ENCODE measurements at regions not wholly inside any gene's neighbourhood (a gene's known extent, or its start where the extent isn't known, plus 50 kb on each side); places are given as distances from the start of the nearest gene placed in this dataset.

GRCh38 chr6:19087296-19087695 lies 700.1 kb downstream of the RNF144B start:
- no peak overlapping the region for H3K4me3 ChIP-seq (ENCODE audit: low read length)
- no peak overlapping the region for H3K27ac ChIP-seq (ENCODE audit: low read depth, low read length)

GRCh38 chr6:19087897-19088296 lies 700.7 kb downstream of the RNF144B start:
- Histone ChIP-seq H3K27ac (ENCODE audit: low read depth, low read length) (no peak overlapping the region), H3K9ac (ENCODE audit: low read length) (no peak overlapping the region), H3K36me3 (ENCODE audit: control insufficient read depth, insufficient read depth, low read length) (no peaks in the 10 kb centered on the region), H3K27me3 (ENCODE audit: control insufficient read depth, insufficient read depth, low read length) (no peaks in the 10 kb centered on the region), H3K4me3 (ENCODE audit: low read length) (no peak overlapping the region), H3K4me1 (ENCODE audit: control insufficient read depth, insufficient read depth, low read length) (no peaks in the 10 kb centered on the region)

More at GRCh38 chr6:19087296-19087695, 700.1 kb downstream of the RNF144B start:
- Histone ChIP-seq H3K9ac (ENCODE audit: low read length) (no peak overlapping the region), H3K4me1 (ENCODE audit: control insufficient read depth, insufficient read depth, low read length) (no peaks in the 10 kb centered on the region), H3K36me3 (ENCODE audit: control insufficient read depth, insufficient read depth, low read length) (no peaks in the 10 kb centered on the region), H3K27me3 (ENCODE audit: control insufficient read depth, insufficient read depth, low read length) (no peaks in the 10 kb centered on the region)

GRCh38 chr6:19100752-19101151 lies 713.6 kb downstream of the RNF144B start:
- Histone ChIP-seq H3K27me3 (ENCODE audit: control insufficient read depth, insufficient read depth, low read length) (no peaks in the 10 kb centered on the region), H3K4me1 (ENCODE audit: control insufficient read depth, insufficient read depth, low read length) (no peaks in the 10 kb centered on the region), H3K4me3 (ENCODE audit: low read length) (no peak overlapping the region), H3K36me3 (ENCODE audit: control insufficient read depth, insufficient read depth, low read length) (no peaks in the 10 kb centered on the region), H3K27ac (ENCODE audit: low read depth, low read length) (no peak overlapping the region), H3K9ac (ENCODE audit: low read length) (no peak overlapping the region)

DNA sequence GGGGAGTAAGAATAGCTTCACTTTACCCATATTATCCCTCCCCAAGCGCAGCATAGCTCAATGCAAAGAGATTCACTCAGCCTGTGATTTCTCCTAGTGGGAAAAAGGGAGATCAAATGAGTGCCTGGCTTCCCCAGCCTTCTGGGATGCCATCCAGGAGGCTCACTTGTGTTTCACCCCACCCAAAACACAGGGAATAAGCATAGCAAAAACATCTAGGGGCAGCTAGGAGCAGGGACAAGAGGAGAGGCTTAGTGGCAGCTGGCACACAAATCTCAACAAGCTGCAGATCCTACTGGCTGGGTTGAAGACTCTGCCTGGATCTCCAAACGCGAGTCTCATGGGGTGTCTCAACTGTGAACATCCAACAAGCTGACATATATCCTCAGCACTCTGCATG lies 715.8 kb downstream of the RNF144B start:
- Histone ChIP-seq H3K27me3 (ENCODE audit: control insufficient read depth, insufficient read depth, low read length) (no peaks in the 10 kb centered on the region), H3K27ac (ENCODE audit: low read depth, low read length) (no peak overlapping the region), H3K4me1 (ENCODE audit: control insufficient read depth, insufficient read depth, low read length) (no peaks in the 10 kb centered on the region), H3K4me3 (ENCODE audit: low read length) (no peak overlapping the region), H3K9ac (ENCODE audit: low read length) (no peak overlapping the region), H3K36me3 (ENCODE audit: control insufficient read depth, insufficient read depth, low read length) (no peaks in the 10 kb centered on the region)

DNA sequence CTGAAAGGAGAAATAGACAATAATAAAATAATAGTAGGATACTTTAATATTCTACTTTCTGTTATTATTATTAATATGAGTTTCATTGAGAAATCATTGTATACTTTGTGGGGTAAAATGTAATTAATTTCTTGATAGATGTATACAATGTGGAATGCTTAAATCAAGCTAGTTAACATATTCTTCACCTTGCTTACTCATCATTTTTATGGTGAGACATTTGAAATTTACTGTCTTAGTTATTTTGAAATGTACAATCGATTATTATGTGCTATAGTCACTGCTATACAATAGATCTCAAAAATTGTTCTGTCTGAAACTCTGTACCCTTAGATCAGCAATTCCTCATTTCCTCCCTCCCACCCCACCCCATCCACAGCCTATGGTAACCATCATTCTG lies 720.3 kb downstream of the RNF144B start:
- Histone ChIP-seq H3K36me3 (ENCODE audit: control insufficient read depth, insufficient read depth, low read length) (no peaks in the 10 kb centered on the region), H3K4me3 (ENCODE audit: low read length) (no peak overlapping the region), H3K27ac (ENCODE audit: low read depth, low read length) (no peak overlapping the region), H3K9ac (ENCODE audit: low read length) (no peak overlapping the region), H3K4me1 (ENCODE audit: control insufficient read depth, insufficient read depth, low read length) (no peaks in the 10 kb centered on the region), H3K27me3 (ENCODE audit: control insufficient read depth, insufficient read depth, low read length) (no peaks in the 10 kb centered on the region)

DNA sequence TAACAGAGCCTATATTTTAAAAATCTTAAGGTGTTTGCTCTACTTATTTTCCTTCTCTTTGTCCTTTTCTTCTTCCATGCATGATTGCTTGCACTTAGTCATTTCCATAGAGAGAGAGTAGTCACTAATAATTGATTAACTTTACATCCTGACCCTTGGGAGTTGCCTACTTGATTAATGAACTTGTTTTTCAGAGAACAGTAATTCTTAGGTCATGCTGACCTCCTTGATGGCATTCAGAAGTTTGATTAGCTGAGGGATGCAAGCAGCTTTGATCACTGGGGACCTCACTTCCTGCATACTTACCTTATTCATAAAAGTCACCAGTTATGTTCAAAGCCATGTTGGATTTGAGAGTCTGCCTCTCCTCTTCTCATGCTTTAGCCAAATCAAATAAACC lies 715.6 kb upstream of the ID4 start:
- H3K27ac ChIP-seq (ENCODE audit: low read depth, low read length) = no peak overlapping the region
- no peaks in the 10 kb centered on the region for H3K27me3 ChIP-seq (ENCODE audit: control insufficient read depth, insufficient read depth, low read length)
- H3K36me3 ChIP-seq (ENCODE audit: control insufficient read depth, insufficient read depth, low read length) = no peaks in the 10 kb centered on the region
- no peak overlapping the region for H3K9ac ChIP-seq (ENCODE audit: low read length)
- H3K4me1 ChIP-seq (ENCODE audit: control insufficient read depth, insufficient read depth, low read length) = no peaks in the 10 kb centered on the region
- H3K4me3 ChIP-seq (ENCODE audit: low read length) = no peak overlapping the region

- Histone ChIP-seq H3K4me1 (ENCODE audit: control insufficient read depth, insufficient read depth, low read length) (no peaks in the 10 kb centered on the region), H3K9ac (ENCODE audit: low read length) (no peak overlapping the region), H3K27me3 (ENCODE audit: control insufficient read depth, insufficient read depth, low read length) (no peaks in the 10 kb centered on the region), H3K36me3 (ENCODE audit: control insufficient read depth, insufficient read depth, low read length) (no peaks in the 10 kb centered on the region), H3K4me3 (ENCODE audit: low read length) (no peak overlapping the region), H3K27ac (ENCODE audit: low read depth, low read length) (no peak overlapping the region)
Measured at GRCh38 chr6:19127081-19127480, 710.1 kb upstream of the ID4 start.

GRCh38 chr6:19128701-19129100 lies 708.5 kb upstream of the ID4 start:
- Histone ChIP-seq H3K36me3 (ENCODE audit: control insufficient read depth, insufficient read depth, low read length) (no peaks in the 10 kb centered on the region), H3K27ac (ENCODE audit: low read depth, low read length) (no peak overlapping the region), H3K27me3 (ENCODE audit: control insufficient read depth, insufficient read depth, low read length) (no peaks in the 10 kb centered on the region), H3K4me3 (ENCODE audit: low read length) (no peak overlapping the region), H3K9ac (ENCODE audit: low read length) (no peak overlapping the region), H3K4me1 (ENCODE audit: control insufficient read depth, insufficient read depth, low read length) (no peaks in the 10 kb centered on the region)

DNA sequence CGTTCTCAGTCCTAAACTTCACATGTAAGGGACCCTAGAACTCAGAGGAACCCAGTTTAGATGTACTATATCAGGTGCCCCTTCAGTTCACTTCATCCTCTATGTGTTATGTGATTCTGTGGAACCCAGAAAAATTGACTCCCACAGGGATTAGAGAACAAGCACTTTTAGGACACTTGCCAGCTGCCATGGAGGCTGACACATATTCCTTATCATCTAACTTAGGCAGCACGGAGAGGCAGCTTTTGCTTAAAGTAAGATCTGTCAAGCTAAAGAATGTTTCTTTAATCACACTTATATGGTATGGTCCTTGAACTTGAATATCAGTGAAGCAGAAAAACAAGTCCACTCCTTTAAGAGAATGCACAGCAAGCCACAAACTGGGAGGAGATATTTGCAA lies 701.5 kb upstream of the ID4 start:
- Histone ChIP-seq H3K9ac (ENCODE audit: low read length) (no peak overlapping the region), H3K4me3 (ENCODE audit: low read length) (no peak overlapping the region), H3K4me1 (ENCODE audit: control insufficient read depth, insufficient read depth, low read length) (no peaks in the 10 kb centered on the region), H3K27me3 (ENCODE audit: control insufficient read depth, insufficient read depth, low read length) (no peaks in the 10 kb centered on the region), H3K27ac (ENCODE audit: low read depth, low read length) (no peak overlapping the region), H3K36me3 (ENCODE audit: control insufficient read depth, insufficient read depth, low read length) (no peaks in the 10 kb centered on the region)

GRCh38 chr6:19137505-19137904 lies 699.7 kb upstream of the ID4 start:
- Histone ChIP-seq H3K9ac (ENCODE audit: low read length) (no peak overlapping the region), H3K36me3 (ENCODE audit: control insufficient read depth, insufficient read depth, low read length) (no peaks in the 10 kb centered on the region), H3K27me3 (ENCODE audit: control insufficient read depth, insufficient read depth, low read length) (no peaks in the 10 kb centered on the region), H3K4me3 (ENCODE audit: low read length) (no peak overlapping the region), H3K27ac (ENCODE audit: low read depth, low read length) (no peak overlapping the region), H3K4me1 (ENCODE audit: control insufficient read depth, insufficient read depth, low read length) (no peaks in the 10 kb centered on the region)

DNA sequence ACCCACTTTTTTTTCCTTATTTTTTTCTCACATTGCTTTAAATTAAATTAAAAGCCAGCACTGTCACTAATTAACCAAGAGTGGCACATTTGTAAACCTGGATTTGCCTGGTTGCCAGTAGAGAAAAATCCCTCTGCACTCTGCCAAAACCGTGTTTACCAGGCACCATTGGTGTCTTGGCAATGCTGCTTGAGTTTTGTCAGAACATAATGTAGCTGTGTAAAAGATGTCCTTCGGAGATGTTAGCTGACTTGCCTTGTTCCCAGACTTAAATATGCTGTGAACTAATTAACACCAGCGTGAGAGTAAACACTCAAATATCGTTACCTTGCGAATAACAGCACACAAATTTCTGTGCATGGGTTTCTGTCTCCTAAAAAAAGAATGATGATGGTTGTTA lies 694.9 kb upstream of the ID4 start:
- no peaks in the 10 kb centered on the region for H3K4me1 ChIP-seq (ENCODE audit: control insufficient read depth, insufficient read depth, low read length)
- no peaks in the 10 kb centered on the region for H3K36me3 ChIP-seq (ENCODE audit: control insufficient read depth, insufficient read depth, low read length)
- no peak overlapping the region for H3K27ac ChIP-seq (ENCODE audit: low read depth, low read length)
- H3K27me3 ChIP-seq (ENCODE audit: control insufficient read depth, insufficient read depth, low read length) = no peaks in the 10 kb centered on the region
- no peak overlapping the region for H3K9ac ChIP-seq (ENCODE audit: low read length)
- H3K4me3 ChIP-seq (ENCODE audit: low read length) = no peak overlapping the region

DNA sequence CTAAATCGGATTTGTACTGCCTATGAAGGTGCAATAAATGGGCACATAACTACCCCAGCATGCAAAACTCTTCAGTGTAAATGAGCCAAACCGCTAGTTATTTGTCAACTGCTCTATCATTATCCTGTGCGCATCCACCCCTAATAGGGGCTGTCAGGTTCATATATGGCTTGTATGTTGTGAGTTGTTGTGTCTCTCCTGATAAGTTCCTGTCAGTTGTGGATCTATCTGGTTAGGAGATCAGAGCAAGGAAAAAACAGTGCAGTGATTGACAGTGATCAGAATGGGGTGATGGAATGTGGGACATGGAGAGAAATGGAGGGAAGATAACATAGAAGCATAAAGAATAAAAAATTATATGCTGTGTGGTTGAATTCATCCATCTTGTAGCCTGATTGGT lies 686.9 kb upstream of the ID4 start:
- no peak overlapping the region for H3K27ac ChIP-seq (ENCODE audit: low read depth, low read length)
- no peaks in the 10 kb centered on the region for H3K36me3 ChIP-seq (ENCODE audit: control insufficient read depth, insufficient read depth, low read length)
- H3K9ac ChIP-seq (ENCODE audit: low read length) = no peak overlapping the region
- no peak overlapping the region for H3K4me3 ChIP-seq (ENCODE audit: low read length)
- no peaks in the 10 kb centered on the region for H3K27me3 ChIP-seq (ENCODE audit: control insufficient read depth, insufficient read depth, low read length)
- H3K4me1 ChIP-seq (ENCODE audit: control insufficient read depth, insufficient read depth, low read length) = peaks cover 3% of the 10 kb centered on the region

- H3K9ac ChIP-seq (ENCODE audit: low read length) = no peak overlapping the region
- no peaks in the 10 kb centered on the region for H3K36me3 ChIP-seq (ENCODE audit: control insufficient read depth, insufficient read depth, low read length)
- no peak overlapping the region for H3K4me3 ChIP-seq (ENCODE audit: low read length)
- H3K27ac ChIP-seq (ENCODE audit: low read depth, low read length) = no peak overlapping the region
- H3K4me1 ChIP-seq (ENCODE audit: control insufficient read depth, insufficient read depth, low read length) = peaks cover 3% of the 10 kb centered on the region
- no peaks in the 10 kb centered on the region for H3K27me3 ChIP-seq (ENCODE audit: control insufficient read depth, insufficient read depth, low read length)
Measured at GRCh38 chr6:19153270-19153980, 683.7 kb upstream of the ID4 start.
